GM23338 (cell line): ENCODE measurements at regions not wholly inside any gene's neighbourhood (a gene's known extent, or its start where the extent isn't known, plus 50 kb on each side); places are given as distances from the start of the nearest gene placed in this dataset.

Experiments used
- CTCF ChIP-seq, 2 experiments: fragments of 200-600 bp in 1 of 2; sonication (generic) in 1 of 2; conservative IDR thresholded peaks; 2 replicates each; pipeline versions ENCODE4 v1.5.1 to v1.6.1; 2016 to 2017; ENCODE audit warnings: antibody characterized with exemption in 2 of 2, low read depth in 2 of 2, mild to moderate bottlenecking in 2 of 2, moderate library complexity in 1 of 2
- EZH2 ChIP-seq: fragments of 200-600 bp; sonication (generic); IDR thresholded peaks from one replicate; pipeline ENCODE4 v1.8.0; 2017; ENCODE audit warnings: antibody characterized with exemption, mild to moderate bottlenecking, low read depth; ENCODE audit not compliant: unreplicated experiment
- EZH2phosphoT487 ChIP-seq: fragments of 200-600 bp; sonication (generic); IDR thresholded peaks from one replicate; pipeline ENCODE4 v1.8.1; 2018; ENCODE audit warnings: antibody characterized with exemption; ENCODE audit not compliant: unreplicated experiment
- JUNB ChIP-seq: IDR thresholded peaks from one replicate; pipeline ENCODE4 v1.6.1; 2016; ENCODE audit warnings: antibody characterized with exemption; ENCODE audit not compliant: unreplicated experiment
- POLR2AphosphoS5 ChIP-seq: IDR thresholded peaks from 2 replicates; pipeline ENCODE4 v1.6.1; 2016; ENCODE audit warnings: antibody characterized with exemption, low read depth
- REST ChIP-seq: IDR thresholded peaks from one replicate; pipeline ENCODE4 v1.6.1; 2018; ENCODE audit warnings: antibody characterized with exemption; ENCODE audit not compliant: unreplicated experiment

GRCh38 chr10:55495555-55495954 is 694.5 kb upstream of the PCDH15 start:
- no peak for TF ChIP-seq CTCF (conservative IDR thresholded peaks at IDR 0.05; ENCODE audit: low read depth in 2 of 2)
- TF ChIP-seq EZH2 = no peak
- TF ChIP-seq REST = no peak
- no peak for TF ChIP-seq POLR2AphosphoS5
- no peak for TF ChIP-seq JUNB
- no peak for TF ChIP-seq EZH2phosphoT487
